Fibroblast of lung (primary cell): ENCODE measurements at regions not wholly inside any gene's neighbourhood (a gene's known extent, or its start where the extent isn't known, plus 50 kb on each side); places are given as distances from the start of the nearest gene placed in this dataset.

ENCODE experiments used
- DNase-seq, 2 donors: peaks; one replicate each; pipeline versions ENCODE4 v3.0.0 to v3.0.0-alpha.2; 2010; ENCODE audit warnings: low read depth in 2 of 2
- H2AFZ ChIP-seq: 2 replicates; pipeline ENCODE4 v1.5.1; 2012; ENCODE audit warnings: low read length, control low read depth, inconsistent platforms
- H3K27ac ChIP-seq: 2 replicates; pipeline ENCODE4 v1.5.1; 2011; ENCODE audit warnings: low read length, control low read depth; ENCODE audit not compliant: insufficient read depth
- H3K27me3 ChIP-seq: 2 replicates; pipeline ENCODE4 v1.5.1; 2011; ENCODE audit warnings: mild to moderate bottlenecking, low read length; ENCODE audit not compliant: control insufficient read depth, insufficient read depth
- H3K36me3 ChIP-seq: 2 replicates; pipeline ENCODE4 v1.5.1; 2011; ENCODE audit warnings: low read length; ENCODE audit not compliant: control insufficient read depth, insufficient read depth
- H3K4me1 ChIP-seq: 2 replicates; pipeline ENCODE4 v1.5.1; 2011; ENCODE audit warnings: low read length; ENCODE audit not compliant: control insufficient read depth, insufficient read depth; ENCODE audit errors: extremely low read depth
- H3K4me2 ChIP-seq: 2 replicates; pipeline ENCODE4 v1.5.1; 2011; ENCODE audit warnings: low read length, control low read depth; ENCODE audit not compliant: insufficient read depth; ENCODE audit errors: extremely low read depth
- H3K4me3 ChIP-seq, 4 experiments: fragments of 200-600 bp in 1 of 4; sonication (generic) in 1 of 4; replicated peaks in 1 of 4; 2 replicates each; pipeline ENCODE4 v1.5.1; 2011 to 2016; ENCODE audit warnings: low read length in 4 of 4, low read depth in 3 of 4, mild to moderate bottlenecking in 3 of 4, control low read depth in 2 of 4, inconsistent platforms in 1 of 4, mixed read lengths in 1 of 4; ENCODE audit not compliant: insufficient read depth in 1 of 4; ENCODE audit errors: control extremely low read depth in 1 of 4
- H3K79me2 ChIP-seq: 2 replicates; pipeline ENCODE4 v1.5.1; 2012; ENCODE audit warnings: mild to moderate bottlenecking, low read length, inconsistent platforms; ENCODE audit not compliant: control insufficient read depth, insufficient read depth
- H3K9ac ChIP-seq: 2 replicates; pipeline ENCODE4 v1.5.1; 2011; ENCODE audit warnings: mild to moderate bottlenecking, low read length, control low read depth; ENCODE audit not compliant: insufficient read depth
- H3K9me3 ChIP-seq: 2 replicates; pipeline ENCODE4 v1.5.1; 2012; ENCODE audit warnings: low read depth, low read length; ENCODE audit not compliant: control insufficient read depth, insufficient read depth
- H4K20me1 ChIP-seq: 2 replicates; pipeline ENCODE4 v1.5.1; 2011; ENCODE audit warnings: low read length; ENCODE audit not compliant: control insufficient read depth, insufficient read depth; ENCODE audit errors: extremely low read depth
- EZH2 ChIP-seq: IDR thresholded peaks from 2 replicates; pipeline ENCODE4 v1.5.1; 2012; ENCODE audit warnings: low read length, control low read depth, mild to moderate bottlenecking; ENCODE audit errors: missing control alignments
- TF ChIP-seq, protein P1 (sequence below), 2 donors: IDR thresholded peaks in 1 of 2; conservative IDR thresholded peaks in 1 of 2; 1 replicate in 1 of 2; 2 replicates in 1 of 2; pipeline ENCODE4 v1.5.1; 2011 to 2012; ENCODE audit warnings: low read length in 2 of 2, control low read depth in 1 of 2, inconsistent platforms in 1 of 2, low read depth in 1 of 2, mild to moderate bottlenecking in 1 of 2

GRCh38 chr3:116974702-116975101 lies 265.1 kb downstream of the TUSC7 start:
- no peaks in the 10 kb centered on the region for H3K36me3 ChIP-seq
- H3K79me2 ChIP-seq: no peaks in the 10 kb centered on the region
- DNase-seq: no peak
- H3K27me3 ChIP-seq: no peaks in the 10 kb centered on the region
- no peak for TF ChIP-seq EZH2
- TF ChIP-seq, protein P1, sequence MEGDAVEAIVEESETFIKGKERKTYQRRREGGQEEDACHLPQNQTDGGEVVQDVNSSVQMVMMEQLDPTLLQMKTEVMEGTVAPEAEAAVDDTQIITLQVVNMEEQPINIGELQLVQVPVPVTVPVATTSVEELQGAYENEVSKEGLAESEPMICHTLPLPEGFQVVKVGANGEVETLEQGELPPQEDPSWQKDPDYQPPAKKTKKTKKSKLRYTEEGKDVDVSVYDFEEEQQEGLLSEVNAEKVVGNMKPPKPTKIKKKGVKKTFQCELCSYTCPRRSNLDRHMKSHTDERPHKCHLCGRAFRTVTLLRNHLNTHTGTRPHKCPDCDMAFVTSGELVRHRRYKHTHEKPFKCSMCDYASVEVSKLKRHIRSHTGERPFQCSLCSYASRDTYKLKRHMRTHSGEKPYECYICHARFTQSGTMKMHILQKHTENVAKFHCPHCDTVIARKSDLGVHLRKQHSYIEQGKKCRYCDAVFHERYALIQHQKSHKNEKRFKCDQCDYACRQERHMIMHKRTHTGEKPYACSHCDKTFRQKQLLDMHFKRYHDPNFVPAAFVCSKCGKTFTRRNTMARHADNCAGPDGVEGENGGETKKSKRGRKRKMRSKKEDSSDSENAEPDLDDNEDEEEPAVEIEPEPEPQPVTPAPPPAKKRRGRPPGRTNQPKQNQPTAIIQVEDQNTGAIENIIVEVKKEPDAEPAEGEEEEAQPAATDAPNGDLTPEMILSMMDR (conservative IDR thresholded peaks at IDR 0.05 in 1 of 2, IDR thresholded peaks at IDR 0.05 in 1 of 2; ENCODE audit: low read depth in 1 of 2, low read length in 2 of 2): no peak
- no peak overlapping the region for H2AFZ ChIP-seq
- H3K4me1 ChIP-seq: no peaks in the 10 kb centered on the region
- H3K9me3 ChIP-seq: no peaks in the 10 kb centered on the region
- H3K4me3 ChIP-seq: no peak overlapping the region
- no peak overlapping the region for H3K9ac ChIP-seq
- no peak overlapping the region for H3K4me2 ChIP-seq
- H4K20me1 ChIP-seq: no peaks in the 10 kb centered on the region
- H3K27ac ChIP-seq: no peak overlapping the region

- TF ChIP-seq EZH2: no peak
- TF ChIP-seq, protein P1 (conservative IDR thresholded peaks at IDR 0.05 in 1 of 2, IDR thresholded peaks at IDR 0.05 in 1 of 2; ENCODE audit: low read depth in 1 of 2, low read length in 2 of 2): no peak
- Histone ChIP-seq H3K27ac (no peak overlapping the region), H3K4me1 (no peaks in the 10 kb centered on the region), H4K20me1 (no peaks in the 10 kb centered on the region), H3K9ac (no peak overlapping the region), H3K9me3 (no peaks in the 10 kb centered on the region), H3K4me2 (no peak overlapping the region), H3K79me2 (no peaks in the 10 kb centered on the region), H2AFZ (no peak overlapping the region), H3K4me3 (no peak overlapping the region), H3K36me3 (no peaks in the 10 kb centered on the region), H3K27me3 (no peaks in the 10 kb centered on the region)
- DNase-seq: no peak
Measured at GRCh38 chr3:116977441-116977840, 267.9 kb downstream of the TUSC7 start.

DNA sequence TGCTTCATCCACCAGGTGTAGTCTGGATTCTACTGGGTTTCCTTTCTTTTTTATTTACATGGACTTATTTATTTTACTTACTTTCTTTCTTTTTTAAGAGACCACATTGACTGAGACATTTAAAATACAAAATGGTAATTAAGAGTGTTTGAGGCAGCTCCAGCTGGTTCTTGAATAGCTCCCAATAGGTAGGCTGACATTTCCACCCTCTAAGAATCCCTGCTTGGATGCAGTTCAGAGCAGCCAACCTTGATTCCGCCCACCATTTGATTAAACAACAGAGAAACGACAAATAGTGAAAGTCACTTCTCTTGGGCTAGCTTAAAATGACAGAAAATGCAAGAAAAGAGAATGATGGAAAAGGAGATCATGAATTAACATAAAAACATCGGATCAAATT lies 270.5 kb downstream of the TUSC7 start:
- H3K27ac ChIP-seq: no peak overlapping the region
- no peak overlapping the region for H3K4me2 ChIP-seq
- no peak overlapping the region for H2AFZ ChIP-seq
- no peaks in the 10 kb centered on the region for H3K79me2 ChIP-seq
- H3K9ac ChIP-seq: no peak overlapping the region
- no peaks in the 10 kb centered on the region for H3K9me3 ChIP-seq
- H3K27me3 ChIP-seq: no peaks in the 10 kb centered on the region
- TF ChIP-seq, protein P1 (conservative IDR thresholded peaks at IDR 0.05 in 1 of 2, IDR thresholded peaks at IDR 0.05 in 1 of 2; ENCODE audit: low read depth in 1 of 2, low read length in 2 of 2): no peak
- no peak for TF ChIP-seq EZH2
- H4K20me1 ChIP-seq: no peaks in the 10 kb centered on the region
- H3K36me3 ChIP-seq: no peaks in the 10 kb centered on the region
- no peaks in the 10 kb centered on the region for H3K4me1 ChIP-seq
- no peak for DNase-seq
- H3K4me3 ChIP-seq: no peak overlapping the region
